Liver (tissue), 3 donors: ENCODE measurements at regions not wholly inside any gene's neighbourhood (a gene's known extent, or its start where the extent isn't known, plus 50 kb on each side); places are given as distances from the start of the nearest gene placed in this dataset.

ENCODE experiments used
- CTCF ChIP-seq: fragments of 150-350 bp; IDR thresholded peaks from 2 replicates; pipeline ENCODE4 v1.5.1; 2017; ENCODE audit warnings: improper control_type of control experiment, low read depth, low read length; ENCODE audit not compliant: missing input control
- FOXA2 ChIP-seq: IDR thresholded peaks from 2 replicates; pipeline ENCODE4 v1.6.1; 2016; ENCODE audit warnings: antibody characterized with exemption
- RAD21 ChIP-seq, 2 donors: IDR thresholded peaks; 2 replicates each; pipeline ENCODE4 v1.6.1; 2016; ENCODE audit warnings: antibody characterized with exemption in 2 of 2, mild to moderate bottlenecking in 2 of 2
- YY1 ChIP-seq: IDR thresholded peaks from 2 replicates; pipeline ENCODE4 v1.6.1; 2016; ENCODE audit warnings: antibody characterized with exemption, mild to moderate bottlenecking
- donor health status: healthy.
- donor health status: healthy.

- TF ChIP-seq CTCF (no peak), FOXA2 (no peak), RAD21 (IDR thresholded peaks at IDR 0.05) (no peak), YY1 (no peak)
Measured at GRCh38 chr10:58932126-58932525, 244.3 kb upstream of the PHYHIPL start.
